GM06990 (cell line): ENCODE measurements at regions not wholly inside any gene's neighbourhood (a gene's known extent, or its start where the extent isn't known, plus 50 kb on each side); places are given as distances from the start of the nearest gene placed in this dataset.

Experiments used
- DNase-seq: peaks from one replicate; pipeline ENCODE4 v3.0.0-alpha.2; 2011; ENCODE audit not compliant: insufficient read length; ENCODE audit errors: extremely low read depth
- H3K27me3 ChIP-seq: replicated peaks from 2 replicates; pipeline ENCODE4 v1.6.0; 2011; ENCODE audit warnings: low read length; ENCODE audit not compliant: control insufficient read depth, insufficient read depth
- H3K36me3 ChIP-seq: 2 replicates; pipeline ENCODE4 v1.5.1; 2011; ENCODE audit warnings: low read length; ENCODE audit not compliant: control insufficient read depth, insufficient read depth
- H3K4me3 ChIP-seq: replicated peaks from 2 replicates; pipeline ENCODE4 v1.5.1; 2011; ENCODE audit warnings: low read depth, mild to moderate bottlenecking, control low read depth, low read length
- CTCF ChIP-seq: IDR thresholded peaks from 2 replicates; pipeline ENCODE4 v1.5.1; 2011; ENCODE audit warnings: low read length, control low read depth, mild to moderate bottlenecking, inconsistent platforms; ENCODE audit not compliant: insufficient read depth, poor library complexity, severe bottlenecking

DNA sequence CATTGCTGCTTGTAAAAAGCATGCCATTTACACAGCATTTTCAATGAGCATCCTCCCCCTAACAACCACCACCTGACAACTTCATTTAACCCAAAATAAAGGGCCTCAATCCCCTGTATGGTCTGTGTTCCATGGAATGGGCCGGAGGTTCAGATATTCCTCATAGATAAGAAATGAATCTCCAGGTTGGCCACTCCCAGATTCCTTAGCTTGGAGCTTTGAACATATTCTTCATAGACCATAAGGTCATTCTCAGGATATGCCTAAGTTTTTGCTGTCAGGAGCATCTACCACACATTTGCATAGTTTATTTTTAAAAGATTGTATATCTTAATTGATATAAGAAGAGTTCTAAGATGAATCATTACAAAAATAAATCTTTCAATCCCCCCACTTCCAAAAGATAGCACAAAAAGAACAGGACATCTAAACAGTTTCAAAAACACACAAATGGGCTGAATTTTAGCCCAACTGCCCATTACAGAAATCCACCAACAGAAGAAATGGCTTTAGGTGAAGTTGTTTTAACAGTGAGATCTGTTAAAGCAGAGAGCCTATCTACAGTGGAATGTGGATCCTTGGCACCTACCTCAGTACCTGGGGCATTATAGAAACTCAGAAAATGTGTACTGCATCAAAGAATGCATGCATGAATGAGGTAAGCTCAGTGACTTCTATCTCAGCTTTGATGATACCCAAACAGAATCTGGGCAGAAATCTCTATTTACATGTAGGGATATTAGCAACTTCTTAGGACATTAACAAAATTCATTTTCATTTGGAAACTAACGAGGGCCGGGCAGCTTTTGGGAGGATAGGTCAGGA lies 179.8 kb downstream of the SEC61B start:
- Histone ChIP-seq H3K27me3 (no peaks in the 10 kb centered on the region), H3K4me3 (no peak overlapping the region), H3K36me3 (no peaks in the 10 kb centered on the region)
- TF ChIP-seq CTCF: no peak
- no peak for DNase-seq

DNA sequence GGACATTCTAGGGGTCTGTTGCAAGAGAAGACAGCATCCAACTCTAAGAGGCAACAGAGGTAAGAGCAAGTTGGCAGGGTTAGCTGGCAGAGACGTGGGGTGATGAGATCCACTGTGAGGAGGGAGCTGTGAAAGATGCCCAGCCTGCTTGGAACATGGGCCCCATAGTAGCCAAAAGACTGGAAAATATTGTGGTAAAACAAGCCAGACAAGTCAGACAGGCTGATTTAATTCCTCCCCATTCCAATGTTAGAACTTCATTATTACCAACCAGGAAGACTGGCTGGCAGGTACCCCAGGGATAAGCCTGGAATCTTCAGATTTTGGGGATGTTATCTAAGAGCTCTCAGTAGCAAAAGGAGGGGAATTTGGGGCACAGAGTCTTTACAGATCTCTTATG lies 181.3 kb downstream of the SEC61B start:
- no peaks in the 10 kb centered on the region for H3K27me3 ChIP-seq
- H3K36me3 ChIP-seq: no peaks in the 10 kb centered on the region
- no peak for TF ChIP-seq CTCF
- DNase-seq: no peak
- no peak overlapping the region for H3K4me3 ChIP-seq

- TF ChIP-seq CTCF: no peak
- H3K36me3 ChIP-seq: no peaks in the 10 kb centered on the region
These were observed 183.3 kb downstream of the SEC61B start for GRCh38 chr9:99405359-99405758.

GRCh38 chr9:99406939-99407338 lies 184.9 kb downstream of the SEC61B start:
- Histone ChIP-seq H3K36me3 (no peaks in the 10 kb centered on the region), H3K27me3 (no peaks in the 10 kb centered on the region), H3K4me3 (no peak overlapping the region)
- no peak for DNase-seq
- no peak for TF ChIP-seq CTCF

More at GRCh38 chr9:99405359-99405758, 183.3 kb downstream of the SEC61B start:
- H3K4me3 ChIP-seq: no peak overlapping the region
- no peak for DNase-seq
- no peaks in the 10 kb centered on the region for H3K27me3 ChIP-seq

GRCh38 chr9:99411068-99411467 lies 189.0 kb downstream of the SEC61B start:
- Histone ChIP-seq H3K27me3 (no peaks in the 10 kb centered on the region), H3K36me3 (no peaks in the 10 kb centered on the region), H3K4me3 (no peak overlapping the region)
- TF ChIP-seq CTCF: no peak
- DNase-seq: no peak
